ENCODE measurements at regions not wholly inside any gene's neighbourhood (a gene's known extent, or its start where the extent isn't known, plus 50 kb on each side); places are given as distances from the start of the nearest gene placed in this dataset.

GRCh38 chr18:28716338-28716737 lies 539.4 kb upstream of the CDH2 start:
- H3K27me3 ChIP-seq (replicated peaks; ENCODE audit: control insufficient read depth, insufficient read depth, low read length): no peaks in the 10 kb centered on the region
- ChIA-PET CTCF (no interaction called here), POLR2A (no interaction called here)
- DNase-seq: no peak
- intact Hi-C loops (cut with micrococcal nuclease; ENCODE audit: unreplicated experiment): no loop called here
- H3K4me1 ChIP-seq: no peaks in the 10 kb centered on the region
- no TSS peak for BruUV-seq (replicated peaks)
- Mint-ChIP-seq H3K4me1 (ENCODE audit: low read depth, unreplicated experiment) (no peaks in the 10 kb centered on the region), H3K27ac (ENCODE audit: unreplicated experiment) (no peak overlapping the region), H3K4me3 (ENCODE audit: unreplicated experiment) (no peak overlapping the region), H3K36me3 (ENCODE audit: insufficient read depth, unreplicated experiment) (no peaks in the 10 kb centered on the region), H3K9me3 (ENCODE audit: unreplicated experiment) (no peaks in the 10 kb centered on the region), H3K27me3 (ENCODE audit: insufficient read depth, unreplicated experiment) (peaks cover 8% of the 10 kb centered on the region)
- H3K36me3 ChIP-seq (ENCODE audit: control insufficient read depth, insufficient read depth, low read length): no peaks in the 10 kb centered on the region
- no peak overlapping the region for H3K4me3 ChIP-seq (ENCODE audit: low read depth, low read length)
- H3K9me3 ChIP-seq: no peaks in the 10 kb centered on the region
- TF ChIP-seq CTCF (IDR thresholded peaks at IDR 0.05; ENCODE audit: insufficient read depth in 1 of 2, low read depth in 1 of 2, low read length in 1 of 2, severe bottlenecking in 1 of 2, unreplicated experiment in 1 of 2): no peak

GRCh38 chr18:28715206-28715605 lies 538.3 kb upstream of the CDH2 start:
- H3K4me3 ChIP-seq (ENCODE audit: low read depth, low read length): no peak overlapping the region
- H3K4me3 Mint-ChIP-seq (ENCODE audit: unreplicated experiment): no peak overlapping the region
- H3K27ac Mint-ChIP-seq (ENCODE audit: unreplicated experiment): no peak overlapping the region
- no TSS peak for BruUV-seq (replicated peaks)
- no peaks in the 10 kb centered on the region for H3K36me3 Mint-ChIP-seq (ENCODE audit: insufficient read depth, unreplicated experiment)
- peaks cover 8% of the 10 kb centered on the region for H3K27me3 Mint-ChIP-seq (ENCODE audit: insufficient read depth, unreplicated experiment)
- H3K4me1 Mint-ChIP-seq (ENCODE audit: low read depth, unreplicated experiment): no peaks in the 10 kb centered on the region
- intact Hi-C loops (cut with micrococcal nuclease; ENCODE audit: unreplicated experiment): no loop called here
- ChIA-PET POLR2A (no interaction called here), CTCF (no interaction called here)
- no peaks in the 10 kb centered on the region for H3K27me3 ChIP-seq (replicated peaks; ENCODE audit: control insufficient read depth, insufficient read depth, low read length)
- no peak for DNase-seq
- no peaks in the 10 kb centered on the region for H3K36me3 ChIP-seq (ENCODE audit: control insufficient read depth, insufficient read depth, low read length)
- no peak for TF ChIP-seq CTCF (IDR thresholded peaks at IDR 0.05; ENCODE audit: insufficient read depth in 1 of 2, low read depth in 1 of 2, low read length in 1 of 2, severe bottlenecking in 1 of 2, unreplicated experiment in 1 of 2)
- H3K9me3 Mint-ChIP-seq (ENCODE audit: unreplicated experiment): no peaks in the 10 kb centered on the region
- no peaks in the 10 kb centered on the region for H3K9me3 ChIP-seq
- H3K4me1 ChIP-seq: no peaks in the 10 kb centered on the region

- H3K27me3 ChIP-seq (replicated peaks; ENCODE audit: control insufficient read depth, insufficient read depth, low read length): no peaks in the 10 kb centered on the region
- no peaks in the 10 kb centered on the region for H3K4me1 Mint-ChIP-seq (ENCODE audit: low read depth, unreplicated experiment)
- TF ChIP-seq CTCF (IDR thresholded peaks at IDR 0.05; ENCODE audit: insufficient read depth in 1 of 2, low read depth in 1 of 2, low read length in 1 of 2, severe bottlenecking in 1 of 2, unreplicated experiment in 1 of 2): no peak
- H3K9me3 Mint-ChIP-seq (ENCODE audit: unreplicated experiment): no peaks in the 10 kb centered on the region
- no peak for DNase-seq
- H3K4me1 ChIP-seq: no peaks in the 10 kb centered on the region
- intact Hi-C loops (cut with micrococcal nuclease; ENCODE audit: unreplicated experiment): no loop called here
- H3K4me3 ChIP-seq (ENCODE audit: low read depth, low read length): no peak overlapping the region
- no TSS peak for BruUV-seq (replicated peaks)
- H3K4me3 Mint-ChIP-seq (ENCODE audit: unreplicated experiment): no peak overlapping the region
- no peaks in the 10 kb centered on the region for H3K9me3 ChIP-seq
- ChIA-PET POLR2A (no interaction called here), CTCF (no interaction called here)
- no peaks in the 10 kb centered on the region for H3K36me3 ChIP-seq (ENCODE audit: control insufficient read depth, insufficient read depth, low read length)
- no peaks in the 10 kb centered on the region for H3K36me3 Mint-ChIP-seq (ENCODE audit: insufficient read depth, unreplicated experiment)
- no peak overlapping the region for H3K27ac Mint-ChIP-seq (ENCODE audit: unreplicated experiment)
- peaks cover 8% of the 10 kb centered on the region for H3K27me3 Mint-ChIP-seq (ENCODE audit: insufficient read depth, unreplicated experiment)
Measured at GRCh38 chr18:28714498-28714897, 537.6 kb upstream of the CDH2 start.
